OCI-LY7 (cell line): ENCODE measurements at regions not wholly inside any gene's neighbourhood (a gene's known extent, or its start where the extent isn't known, plus 50 kb on each side); places are given as distances from the start of the nearest gene placed in this dataset.

Experiments
- CTCF ChIP-seq: fragments of 200-600 bp; sonication (generic); conservative IDR thresholded peaks from 2 replicates; pipeline ENCODE4 v1.5.1; 2014; ENCODE audit warnings: mild to moderate bottlenecking, antibody characterized with exemption, low read length, moderate library complexity, mixed read lengths
- EZH2phosphoT487 ChIP-seq: fragments of 200-600 bp; sonication (generic); IDR thresholded peaks from 2 replicates; pipeline ENCODE4 v1.6.1; 2018; ENCODE audit warnings: low read depth, borderline replicate concordance, mild to moderate bottlenecking, mixed run types, antibody characterized with exemption, low read length, moderate library complexity, mixed read lengths

- TF ChIP-seq CTCF (no peak), EZH2phosphoT487 (no peak)
Observed at GRCh38 chr17:5783851-5784250, 199.5 kb upstream of the NLRP1 start.
